GM23338 (cell line): ENCODE measurements at regions not wholly inside any gene's neighbourhood (a gene's known extent, or its start where the extent isn't known, plus 50 kb on each side); places are given as distances from the start of the nearest gene placed in this dataset.

Source experiments
- ATAC-seq: fragments of 200-7000 bp; cut with Tn5 transposase; 3 replicates; pipeline ENCODE4 v1.9.1; 2020
- DNase-seq: peaks from one replicate; pipeline ENCODE4 v3.0.0-alpha.2; 2015; ENCODE audit warnings: low spot score
- H2AFZ ChIP-seq: fragments of 200-600 bp; sonication (generic); 2 replicates; pipeline ENCODE4 v1.8.0; 2016; ENCODE audit warnings: antibody characterized with exemption, mild to moderate bottlenecking, moderate library complexity
- H3F3A ChIP-seq: fragments of 200-600 bp; sonication (generic); replicated peaks from 2 replicates; pipeline ENCODE4 v1.8.0; 2017; ENCODE audit warnings: antibody characterized with exemption, mixed run types, low read depth
- H3K27ac ChIP-seq: fragments of 200-600 bp; sonication (generic); 2 replicates; pipeline ENCODE4 v1.6.1; 2016; ENCODE audit warnings: low read depth
- H3K27me3 ChIP-seq: fragments of 200-600 bp; sonication (generic); 2 replicates; pipeline ENCODE4 v1.8.0; 2016; ENCODE audit warnings: mild to moderate bottlenecking, mixed run types, moderate library complexity; ENCODE audit not compliant: insufficient read depth
- H3K36me3 ChIP-seq: fragments of 200-600 bp; sonication (generic); 2 replicates; pipeline ENCODE4 v1.8.0; 2016; ENCODE audit warnings: mild to moderate bottlenecking; ENCODE audit not compliant: insufficient read depth
- H3K4me1 ChIP-seq: fragments of 200-600 bp; sonication (generic); 2 replicates; pipeline ENCODE4 v1.8.0; 2016; ENCODE audit warnings: mild to moderate bottlenecking, moderate library complexity; ENCODE audit not compliant: insufficient read depth
- H3K4me2 ChIP-seq: fragments of 200-600 bp; sonication (generic); 2 replicates; pipeline ENCODE4 v1.7.1; 2017; ENCODE audit warnings: mixed run types
- H3K4me3 ChIP-seq: fragments of 200-600 bp; sonication (generic); 2 replicates; pipeline ENCODE4 v1.6.1; 2016; ENCODE audit warnings: mixed run types
- H3K79me2 ChIP-seq: fragments of 200-600 bp; sonication (generic); replicated peaks from 2 replicates; pipeline ENCODE4 v1.8.0; 2017; ENCODE audit warnings: mild to moderate bottlenecking; ENCODE audit not compliant: insufficient read depth
- H3K9me2 ChIP-seq: fragments of 200-600 bp; sonication (generic); 2 replicates; pipeline ENCODE4 v1.8.0; 2017; ENCODE audit not compliant: insufficient read depth
- H4K20me1 ChIP-seq: fragments of 200-600 bp; sonication (generic); replicated peaks from 2 replicates; pipeline ENCODE4 v1.8.0; 2017; ENCODE audit warnings: mild to moderate bottlenecking; ENCODE audit not compliant: insufficient read depth
- H3K27ac Mint-ChIP-seq: 2 replicates; pipeline ENCODE4 v1.8.0; 2020; ENCODE audit warnings: inconsistent platforms, mild to moderate bottlenecking, moderate library complexity, mixed read lengths
- H3K27me3 Mint-ChIP-seq: 3 replicates; pipeline ENCODE4 v1.8.0; 2022; ENCODE audit warnings: low read depth, mild to moderate bottlenecking, moderate library complexity, mixed read lengths, inconsistent platforms; ENCODE audit not compliant: insufficient read depth, poor library complexity
- H3K36me3 Mint-ChIP-seq: 3 replicates; pipeline ENCODE4 v1.8.0; 2021; ENCODE audit warnings: low read depth, mild to moderate bottlenecking, inconsistent platforms, moderate library complexity, mixed read lengths
- H3K4me1 Mint-ChIP-seq: 3 replicates; pipeline ENCODE4 v1.8.0; 2020; ENCODE audit warnings: mild to moderate bottlenecking, inconsistent platforms, mixed read lengths
- H3K4me3 Mint-ChIP-seq: 3 replicates; pipeline ENCODE4 v1.8.0; 2021; ENCODE audit warnings: moderate library complexity, mild to moderate bottlenecking, inconsistent platforms, mixed read lengths
- H3K9me3 Mint-ChIP-seq: 3 replicates; pipeline ENCODE4 v1.8.0; 2020; ENCODE audit warnings: moderate library complexity, mild to moderate bottlenecking, inconsistent platforms, mixed read lengths
- CTCF ChIP-seq, 2 experiments: fragments of 200-600 bp in 1 of 2; sonication (generic) in 1 of 2; conservative IDR thresholded peaks; 2 replicates each; pipeline versions ENCODE4 v1.5.1 to v1.6.1; 2016 to 2017; ENCODE audit warnings: antibody characterized with exemption in 2 of 2, low read depth in 2 of 2, mild to moderate bottlenecking in 2 of 2, moderate library complexity in 1 of 2
- EZH2 ChIP-seq: fragments of 200-600 bp; sonication (generic); IDR thresholded peaks from one replicate; pipeline ENCODE4 v1.8.0; 2017; ENCODE audit warnings: antibody characterized with exemption, mild to moderate bottlenecking, low read depth; ENCODE audit not compliant: unreplicated experiment
- EZH2phosphoT487 ChIP-seq: fragments of 200-600 bp; sonication (generic); IDR thresholded peaks from one replicate; pipeline ENCODE4 v1.8.1; 2018; ENCODE audit warnings: antibody characterized with exemption; ENCODE audit not compliant: unreplicated experiment
- NANOG ChIP-seq: IDR thresholded peaks from 2 replicates; pipeline ENCODE4 v1.6.1; 2016; ENCODE audit warnings: antibody characterized with exemption, borderline replicate concordance
- POLR2AphosphoS5 ChIP-seq: IDR thresholded peaks from 2 replicates; pipeline ENCODE4 v1.6.1; 2016; ENCODE audit warnings: antibody characterized with exemption, low read depth
- STAT1 ChIP-seq: IDR thresholded peaks from one replicate; pipeline ENCODE4 v1.6.1; 2016; ENCODE audit warnings: antibody characterized with exemption; ENCODE audit not compliant: unreplicated experiment
- ZNF114 ChIP-seq: fragments of 250-450 bp; sonication (Bioruptor Pico); IDR thresholded peaks from 2 replicates; pipeline ENCODE4 v1.5.0; 2020; ENCODE audit warnings: mild to moderate bottlenecking, moderate library complexity
- ZNF331 ChIP-seq: fragments of 250-450 bp; sonication (Bioruptor Pico); IDR thresholded peaks from 2 replicates; pipeline ENCODE4 v1.5.0; 2020; ENCODE audit warnings: low read depth, mild to moderate bottlenecking, moderate library complexity
- TF ChIP-seq, protein P1 (sequence below): fragments of 250-450 bp; sonication (Bioruptor Pico); IDR thresholded peaks from 2 replicates; pipeline ENCODE4 v1.5.0; 2020; ENCODE audit warnings: mild to moderate bottlenecking, moderate library complexity

- Histone ChIP-seq H3K9me2 (peaks cover 26% of the 10 kb centered on the region; the same call in 1 of the 2 replicates), H4K20me1 (no peaks in the 10 kb centered on the region), H3K79me2 (no peaks in the 10 kb centered on the region), H2AFZ (no peak overlapping the region), H3K27ac (no peak overlapping the region), H3K4me3 (no peak overlapping the region), H3K27me3 (no peaks in the 10 kb centered on the region), H3K4me1 (no peaks in the 10 kb centered on the region), H3K36me3 (no peaks in the 10 kb centered on the region), H3F3A (no peaks in the 10 kb centered on the region), H3K4me2 (no peak overlapping the region)
- TF ChIP-seq POLR2AphosphoS5 (no peak), EZH2 (no peak), NANOG (no peak), EZH2phosphoT487 (no peak), ZNF114 (CRISPR knock-in tag) (no peak), STAT1 (no peak)
- TF ChIP-seq, protein P1, sequence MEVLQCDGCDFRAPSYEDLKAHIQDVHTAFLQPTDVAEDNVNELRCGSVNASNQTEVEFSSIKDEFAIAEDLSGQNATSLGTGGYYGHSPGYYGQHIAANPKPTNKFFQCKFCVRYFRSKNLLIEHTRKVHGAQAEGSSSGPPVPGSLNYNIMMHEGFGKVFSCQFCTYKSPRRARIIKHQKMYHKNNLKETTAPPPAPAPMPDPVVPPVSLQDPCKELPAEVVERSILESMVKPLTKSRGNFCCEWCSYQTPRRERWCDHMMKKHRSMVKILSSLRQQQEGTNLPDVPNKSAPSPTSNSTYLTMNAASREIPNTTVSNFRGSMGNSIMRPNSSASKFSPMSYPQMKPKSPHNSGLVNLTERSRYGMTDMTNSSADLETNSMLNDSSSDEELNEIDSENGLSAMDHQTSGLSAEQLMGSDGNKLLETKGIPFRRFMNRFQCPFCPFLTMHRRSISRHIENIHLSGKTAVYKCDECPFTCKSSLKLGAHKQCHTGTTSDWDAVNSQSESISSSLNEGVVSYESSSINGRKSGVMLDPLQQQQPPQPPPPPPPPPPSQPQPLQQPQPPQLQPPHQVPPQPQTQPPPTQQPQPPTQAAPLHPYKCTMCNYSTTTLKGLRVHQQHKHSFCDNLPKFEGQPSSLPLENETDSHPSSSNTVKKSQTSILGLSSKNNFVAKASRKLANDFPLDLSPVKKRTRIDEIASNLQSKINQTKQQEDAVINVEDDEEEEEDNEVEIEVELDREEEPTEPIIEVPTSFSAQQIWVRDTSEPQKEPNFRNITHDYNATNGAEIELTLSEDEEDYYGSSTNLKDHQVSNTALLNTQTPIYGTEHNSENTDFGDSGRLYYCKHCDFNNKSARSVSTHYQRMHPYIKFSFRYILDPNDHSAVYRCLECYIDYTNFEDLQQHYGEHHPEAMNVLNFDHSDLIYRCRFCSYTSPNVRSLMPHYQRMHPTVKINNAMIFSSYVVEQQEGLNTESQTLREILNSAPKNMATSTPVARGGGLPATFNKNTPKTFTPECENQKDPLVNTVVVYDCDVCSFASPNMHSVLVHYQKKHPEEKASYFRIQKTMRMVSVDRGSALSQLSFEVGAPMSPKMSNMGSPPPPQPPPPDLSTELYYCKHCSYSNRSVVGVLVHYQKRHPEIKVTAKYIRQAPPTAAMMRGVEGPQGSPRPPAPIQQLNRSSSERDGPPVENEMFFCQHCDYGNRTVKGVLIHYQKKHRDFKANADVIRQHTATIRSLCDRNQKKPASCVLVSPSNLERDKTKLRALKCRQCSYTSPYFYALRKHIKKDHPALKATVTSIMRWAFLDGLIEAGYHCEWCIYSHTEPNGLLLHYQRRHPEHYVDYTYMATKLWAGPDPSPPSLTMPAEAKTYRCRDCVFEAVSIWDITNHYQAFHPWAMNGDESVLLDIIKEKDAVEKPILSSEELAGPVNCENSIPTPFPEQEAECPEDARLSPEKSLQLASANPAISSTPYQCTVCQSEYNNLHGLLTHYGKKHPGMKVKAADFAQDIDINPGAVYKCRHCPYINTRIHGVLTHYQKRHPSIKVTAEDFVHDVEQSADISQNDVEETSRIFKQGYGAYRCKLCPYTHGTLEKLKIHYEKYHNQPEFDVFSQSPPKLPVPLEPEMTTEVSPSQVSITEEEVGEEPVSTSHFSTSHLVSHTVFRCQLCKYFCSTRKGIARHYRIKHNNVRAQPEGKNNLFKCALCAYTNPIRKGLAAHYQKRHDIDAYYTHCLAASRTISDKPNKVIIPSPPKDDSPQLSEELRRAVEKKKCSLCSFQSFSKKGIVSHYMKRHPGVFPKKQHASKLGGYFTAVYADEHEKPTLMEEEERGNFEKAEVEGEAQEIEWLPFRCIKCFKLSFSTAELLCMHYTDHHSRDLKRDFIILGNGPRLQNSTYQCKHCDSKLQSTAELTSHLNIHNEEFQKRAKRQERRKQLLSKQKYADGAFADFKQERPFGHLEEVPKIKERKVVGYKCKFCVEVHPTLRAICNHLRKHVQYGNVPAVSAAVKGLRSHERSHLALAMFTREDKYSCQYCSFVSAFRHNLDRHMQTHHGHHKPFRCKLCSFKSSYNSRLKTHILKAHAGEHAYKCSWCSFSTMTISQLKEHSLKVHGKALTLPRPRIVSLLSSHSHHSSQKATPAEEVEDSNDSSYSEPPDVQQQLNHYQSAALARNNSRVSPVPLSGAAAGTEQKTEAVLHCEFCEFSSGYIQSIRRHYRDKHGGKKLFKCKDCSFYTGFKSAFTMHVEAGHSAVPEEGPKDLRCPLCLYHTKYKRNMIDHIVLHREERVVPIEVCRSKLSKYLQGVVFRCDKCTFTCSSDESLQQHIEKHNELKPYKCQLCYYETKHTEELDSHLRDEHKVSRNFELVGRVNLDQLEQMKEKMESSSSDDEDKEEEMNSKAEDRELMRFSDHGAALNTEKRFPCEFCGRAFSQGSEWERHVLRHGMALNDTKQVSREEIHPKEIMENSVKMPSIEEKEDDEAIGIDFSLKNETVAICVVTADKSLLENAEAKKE (CRISPR knock-in tag), result no peak
- Mint-ChIP-seq H3K4me1 (peaks cover 4% of the 10 kb centered on the region; the same call in 2 of the 3 replicates), H3K27ac (no peak overlapping the region), H3K27me3 (peaks cover 2% of the 10 kb centered on the region), H3K36me3 (no peaks in the 10 kb centered on the region), H3K4me3 (no peak overlapping the region), H3K9me3 (peaks cover 7% of the 10 kb centered on the region)
- ATAC-seq, result no peak
- DNase-seq, result no peak
Measured at GRCh38 chr12:13373131-13373530, 176.6 kb downstream of the EMP1 start.

- no peaks in the 10 kb centered on the region for H3F3A ChIP-seq
- no peak for ATAC-seq
- H3K9me3 Mint-ChIP-seq, result peaks cover under 1% of the 10 kb centered on the region
- H3K36me3 Mint-ChIP-seq, result no peaks in the 10 kb centered on the region
- peaks cover 2% of the 10 kb centered on the region for H3K27me3 Mint-ChIP-seq
- H2AFZ ChIP-seq, result no peak overlapping the region
- H3K79me2 ChIP-seq, result no peaks in the 10 kb centered on the region
- peaks cover 26% of the 10 kb centered on the region; the same call in 1 of the 2 replicates for H3K9me2 ChIP-seq
- H3K4me2 ChIP-seq, result no peak overlapping the region
- no peaks in the 10 kb centered on the region for H3K27me3 ChIP-seq
- no peaks in the 10 kb centered on the region for H3K4me1 ChIP-seq
- no peaks in the 10 kb centered on the region for H3K36me3 ChIP-seq
- no peak overlapping the region for H3K4me3 ChIP-seq
- no peaks in the 10 kb centered on the region for H4K20me1 ChIP-seq
- no peak overlapping the region for H3K4me3 Mint-ChIP-seq
- DNase-seq, result no peak
- peaks cover 4% of the 10 kb centered on the region; the same call in 2 of the 3 replicates for H3K4me1 Mint-ChIP-seq
- H3K27ac ChIP-seq, result no peak overlapping the region
- H3K27ac Mint-ChIP-seq, result no peak overlapping the region
- TF ChIP-seq CTCF (conservative IDR thresholded peaks at IDR 0.05; ENCODE audit: low read depth in 2 of 2) (no peak), POLR2AphosphoS5 (no peak), NANOG (no peak), ZNF331 (CRISPR knock-in tag) (no peak)
Measured at GRCh38 chr12:13372386-13372785, 175.9 kb downstream of the EMP1 start.
